GM12878 (cell line): ENCODE measurements at regions not wholly inside any gene's neighbourhood (a gene's known extent, or its start where the extent isn't known, plus 50 kb on each side); places are given as distances from the start of the nearest gene placed in this dataset.

ENCODE experiments used
- ATAC-seq: fragments of 200-7000 bp; cut with Tn5 transposase; 3 replicates; pipeline ENCODE4 v1.9.1; 2020; ENCODE audit warnings: mild to moderate bottlenecking, moderate library complexity
- BruUV-seq: library from RNA; stranded (reverse); fragments of 400-500 nt; replicated peaks from 2 replicates; lab custom pipeline; 2021; lab: Mats Ljungman, UMichigan
- CTCF ChIA-PET: fragments of 300-600 bp; sonication (Branson Sonifier 250); formaldehyde crosslinking; extraction: SDS; loops from one replicate; lab custom pipeline; 2021; ENCODE audit warnings: inconsistent platforms; lab: Yijun Ruan, JAX
- POLR2A ChIA-PET: fragments of 350-600 bp; formaldehyde crosslinking; extraction: SDS; loops from one replicate; lab custom pipeline; 2021; ENCODE audit warnings: inconsistent platforms; lab: Charles Lee
- RAD21 ChIA-PET: fragments of 300-600 bp; sonication (Branson Sonifier 250); formaldehyde crosslinking; loops from one replicate; lab custom pipeline; 2023; ENCODE audit warnings: antibody characterized with exemption; ENCODE audit not compliant: unreplicated experiment; lab: Charles Lee
- SMC1A ChIA-PET: fragments of 300-600 bp; sonication (Branson Sonifier 250); formaldehyde crosslinking; loops from one replicate; lab custom pipeline; 2023; ENCODE audit not compliant: unreplicated experiment, uncharacterized antibody; lab: Charles Lee
- DNase-seq: peaks from one replicate; pipeline ENCODE4 v3.0.0-alpha.2; 2011; ENCODE audit warnings: low read depth, low spot score
- FAIRE-seq: peaks from 3 replicates; lab custom pipeline; 2011; peaks lifted over from hg19 to GRCh38; lab: Jason Lieb, UNC
- H2AFZ ChIP-seq: 2 replicates; pipeline ENCODE4 v1.6.0; 2011; ENCODE audit warnings: low read depth, low read length, control low read depth; ENCODE audit not compliant: control insufficient read depth
- H3K27ac ChIP-seq: 2 replicates; pipeline ENCODE4 v1.5.1; 2011; ENCODE audit warnings: control low read depth; ENCODE audit not compliant: control insufficient read depth, insufficient read depth
- H3K27me3 ChIP-seq, 2 experiments: replicated peaks in 1 of 2; 2 replicates each; pipeline versions ENCODE4 v1.6.0 to v1.6.1; 2011; ENCODE audit warnings: low read length in 1 of 2; ENCODE audit not compliant: control insufficient read depth in 2 of 2, insufficient read depth in 2 of 2
- H3K36me3 ChIP-seq, 2 experiments: 2 replicates each; pipeline ENCODE4 v1.5.1; 2011; ENCODE audit warnings: low read length in 1 of 2; ENCODE audit not compliant: control insufficient read depth in 2 of 2, insufficient read depth in 2 of 2
- H3K4me1 ChIP-seq: 2 replicates; pipeline ENCODE4 v1.6.1; 2011; ENCODE audit warnings: mild to moderate bottlenecking, low read length, moderate library complexity, mixed read lengths; ENCODE audit not compliant: control insufficient read depth, insufficient read depth
- H3K4me2 ChIP-seq: 2 replicates; pipeline ENCODE4 v1.6.0; 2011; ENCODE audit warnings: control low read depth; ENCODE audit not compliant: control insufficient read depth, insufficient read depth
- H3K4me3 ChIP-seq: fragments of 200-600 bp; sonication (generic); 2 replicates; pipeline ENCODE4 v1.5.1; 2016
- H3K79me2 ChIP-seq: 2 replicates; pipeline ENCODE4 v1.6.0; 2011; ENCODE audit warnings: low read length; ENCODE audit not compliant: control insufficient read depth, insufficient read depth
- H3K9ac ChIP-seq: 2 replicates; pipeline ENCODE4 v1.8.0; 2011; ENCODE audit warnings: low read length, control low read depth, mixed read lengths; ENCODE audit not compliant: control insufficient read depth, insufficient read depth
- H3K9me3 ChIP-seq: replicated peaks from 3 replicates; pipeline ENCODE4 v1.5.1; 2011; ENCODE audit warnings: mild to moderate bottlenecking, low read length; ENCODE audit not compliant: control insufficient read depth, insufficient read depth
- H4K20me1 ChIP-seq: 2 replicates; pipeline ENCODE4 v1.6.0; 2011; ENCODE audit not compliant: control insufficient read depth, insufficient read depth
- CBX3 ChIP-seq: fragments of 200-600 bp; sonication (generic); IDR thresholded peaks from 2 replicates; pipeline ENCODE4 v1.6.1; 2016; ENCODE audit warnings: low read depth, borderline replicate concordance
- GATAD2B ChIP-seq: fragments of 450-650 bp; conservative IDR thresholded peaks from 2 replicates; pipeline ENCODE4 v1.6.1; 2017; ENCODE audit warnings: low read depth, mild to moderate bottlenecking, moderate library complexity
- IRF4 ChIP-seq: IDR thresholded peaks from 2 replicates; pipeline ENCODE4 v1.6.1; 2011; ENCODE audit warnings: low read depth, low read length
- JUNB ChIP-seq: IDR thresholded peaks from 2 replicates; pipeline ENCODE4 v1.6.1; 2016; ENCODE audit warnings: antibody characterized with exemption, mild to moderate bottlenecking
- JUND ChIP-seq: IDR thresholded peaks from 2 replicates; pipeline ENCODE4 v1.6.1; 2012; ENCODE audit warnings: low read depth, mild to moderate bottlenecking, low read length, improper control_type of control experiment, moderate library complexity
- LARP7 ChIP-seq: fragments of 450-650 bp; IDR thresholded peaks from 2 replicates; pipeline ENCODE4 v1.6.1; 2017; ENCODE audit warnings: mild to moderate bottlenecking
- POU2F2 ChIP-seq: IDR thresholded peaks from 3 replicates; pipeline ENCODE4 v1.6.1; 2011; ENCODE audit warnings: low read depth, mild to moderate bottlenecking, low read length, borderline replicate concordance
- RFX5 ChIP-seq: IDR thresholded peaks from 2 replicates; pipeline ENCODE4 v1.6.1; 2011; ENCODE audit warnings: low read depth, low read length, improper control_type of control experiment
- STAT3 ChIP-seq: IDR thresholded peaks from 2 replicates; pipeline ENCODE4 v1.6.1; 2011; ENCODE audit warnings: low read depth, low read length, improper control_type of control experiment
- WGBS: methylation state at CpG from one replicate; pipeline ENCODE4 v1.1.6; 2016; ENCODE audit warnings: low lambda C conversion rate; ENCODE audit not compliant: insufficient replicate concordance, insufficient coverage; ENCODE audit errors: missing lambda C conversion rate; 5-methylcytosine and 5-hydroxymethylcytosine counted together
- in situ Hi-C: fragments of 300-500 bp; cut with MboI; formaldehyde crosslinking; loops from 9 replicates; pipeline ENCODE4 v1.14.3; 2018; ENCODE audit warnings: mixed read lengths
- intact Hi-C: fragments of 100-400 bp; cut with micrococcal nuclease; formaldehyde crosslinking; loops from one replicate; pipeline ENCODE4 v1.14.2; 2022; ENCODE audit not compliant: unreplicated experiment
- TF ChIP-seq, protein P1 (sequence below): fragments of 450-650 bp; IDR thresholded peaks from 2 replicates; pipeline ENCODE4 v1.6.1; 2016; ENCODE audit warnings: mild to moderate bottlenecking, moderate library complexity, borderline replicate concordance
- TF ChIP-seq, protein P2 (sequence below): fragments of 150-350 bp; IDR thresholded peaks from 2 replicates; pipeline ENCODE4 v1.6.1; 2016; ENCODE audit warnings: low read depth, low read length
- TF ChIP-seq, protein P3 (sequence below): fragments of 450-650 bp; formaldehyde crosslinking; IDR thresholded peaks from 2 replicates; pipeline ENCODE4 v1.5.0; 2022; ENCODE audit warnings: mild to moderate bottlenecking, missing genetic modification characterization
- TF ChIP-seq, protein P4 (sequence below): IDR thresholded peaks from 2 replicates; pipeline ENCODE4 v1.6.1; 2011; ENCODE audit warnings: low read depth, mild to moderate bottlenecking, low read length, moderate library complexity, borderline replicate concordance; ENCODE audit errors: extremely low read depth

DNA sequence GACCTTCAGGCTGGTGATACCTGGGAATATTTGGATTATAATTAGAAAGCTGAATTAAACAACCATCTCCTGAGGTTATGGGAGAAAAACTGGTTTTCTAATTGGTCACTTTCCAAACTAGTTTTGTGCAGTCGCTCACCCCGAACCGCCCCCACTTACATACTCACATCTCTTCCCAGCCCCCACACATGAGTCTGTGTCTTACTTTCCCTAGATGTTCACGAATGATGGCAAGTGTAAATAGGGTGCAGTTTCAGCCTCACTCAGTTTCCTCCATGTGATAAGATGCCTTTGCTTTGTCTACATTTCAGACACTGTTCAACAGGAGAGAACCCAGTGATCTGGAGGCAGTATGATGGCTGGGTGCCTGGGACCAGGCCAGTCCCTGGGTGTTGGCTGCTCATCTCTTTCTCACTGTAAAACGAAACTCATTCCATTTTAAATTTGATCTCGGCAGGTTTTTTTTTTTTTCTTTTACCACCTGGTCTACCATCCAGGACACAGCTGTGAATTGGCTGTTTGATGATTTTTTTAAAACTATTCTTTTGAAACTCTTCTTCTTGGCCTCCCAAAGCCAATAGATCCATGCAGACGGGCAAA, 164.3 kb upstream of the RAB4A start:
- Histone ChIP-seq H3K27ac (no peak overlapping the region), H3K4me2 (no peak overlapping the region), H2AFZ (no peak overlapping the region), H3K9ac (no peak overlapping the region), H3K36me3 (no peaks in the 10 kb centered on the region), H4K20me1 (peaks cover 2% of the 10 kb centered on the region; the same call in 1 of the 2 replicates), H3K79me2 (no peaks in the 10 kb centered on the region), H3K9me3 (no peaks in the 10 kb centered on the region), H3K27me3 (peaks cover 0 to 1% of the 10 kb centered on the region in 2 experiments; a peak in 2 of 4 replicates), H3K4me1 (no peaks in the 10 kb centered on the region), H3K4me3 (no peak overlapping the region)
- no peak for FAIRE-seq
- DNase-seq = no peak
- WGBS = 44% methylated on average over 7 of the region's 7 CpGs
- SMC1A ChIA-PET = no interaction called here
- in situ Hi-C loops = no loop called here
- intact Hi-C loops = no loop called here
- TF ChIP-seq LARP7 = no peak
- TF ChIP-seq JUNB = no peak
- no peak for TF ChIP-seq IRF4
- no peak for TF ChIP-seq POU2F2
- TF ChIP-seq RFX5 = no peak
- TF ChIP-seq, protein P1, sequence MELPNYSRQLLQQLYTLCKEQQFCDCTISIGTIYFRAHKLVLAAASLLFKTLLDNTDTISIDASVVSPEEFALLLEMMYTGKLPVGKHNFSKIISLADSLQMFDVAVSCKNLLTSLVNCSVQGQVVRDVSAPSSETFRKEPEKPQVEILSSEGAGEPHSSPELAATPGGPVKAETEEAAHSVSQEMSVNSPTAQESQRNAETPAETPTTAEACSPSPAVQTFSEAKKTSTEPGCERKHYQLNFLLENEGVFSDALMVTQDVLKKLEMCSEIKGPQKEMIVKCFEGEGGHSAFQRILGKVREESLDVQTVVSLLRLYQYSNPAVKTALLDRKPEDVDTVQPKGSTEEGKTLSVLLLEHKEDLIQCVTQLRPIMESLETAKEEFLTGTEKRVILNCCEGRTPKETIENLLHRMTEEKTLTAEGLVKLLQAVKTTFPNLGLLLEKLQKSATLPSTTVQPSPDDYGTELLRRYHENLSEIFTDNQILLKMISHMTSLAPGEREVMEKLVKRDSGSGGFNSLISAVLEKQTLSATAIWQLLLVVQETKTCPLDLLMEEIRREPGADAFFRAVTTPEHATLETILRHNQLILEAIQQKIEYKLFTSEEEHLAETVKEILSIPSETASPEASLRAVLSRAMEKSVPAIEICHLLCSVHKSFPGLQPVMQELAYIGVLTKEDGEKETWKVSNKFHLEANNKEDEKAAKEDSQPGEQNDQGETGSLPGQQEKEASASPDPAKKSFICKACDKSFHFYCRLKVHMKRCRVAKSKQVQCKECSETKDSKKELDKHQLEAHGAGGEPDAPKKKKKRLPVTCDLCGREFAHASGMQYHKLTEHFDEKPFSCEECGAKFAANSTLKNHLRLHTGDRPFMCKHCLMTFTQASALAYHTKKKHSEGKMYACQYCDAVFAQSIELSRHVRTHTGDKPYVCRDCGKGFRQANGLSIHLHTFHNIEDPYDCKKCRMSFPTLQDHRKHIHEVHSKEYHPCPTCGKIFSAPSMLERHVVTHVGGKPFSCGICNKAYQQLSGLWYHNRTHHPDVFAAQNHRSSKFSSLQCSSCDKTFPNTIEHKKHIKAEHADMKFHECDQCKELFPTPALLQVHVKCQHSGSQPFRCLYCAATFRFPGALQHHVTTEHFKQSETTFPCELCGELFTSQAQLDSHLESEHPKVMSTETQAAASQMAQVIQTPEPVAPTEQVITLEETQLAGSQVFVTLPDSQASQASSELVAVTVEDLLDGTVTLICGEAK = no peak
- no peak for TF ChIP-seq STAT3
- TF ChIP-seq JUND = no peak
- TF ChIP-seq, protein P2, sequence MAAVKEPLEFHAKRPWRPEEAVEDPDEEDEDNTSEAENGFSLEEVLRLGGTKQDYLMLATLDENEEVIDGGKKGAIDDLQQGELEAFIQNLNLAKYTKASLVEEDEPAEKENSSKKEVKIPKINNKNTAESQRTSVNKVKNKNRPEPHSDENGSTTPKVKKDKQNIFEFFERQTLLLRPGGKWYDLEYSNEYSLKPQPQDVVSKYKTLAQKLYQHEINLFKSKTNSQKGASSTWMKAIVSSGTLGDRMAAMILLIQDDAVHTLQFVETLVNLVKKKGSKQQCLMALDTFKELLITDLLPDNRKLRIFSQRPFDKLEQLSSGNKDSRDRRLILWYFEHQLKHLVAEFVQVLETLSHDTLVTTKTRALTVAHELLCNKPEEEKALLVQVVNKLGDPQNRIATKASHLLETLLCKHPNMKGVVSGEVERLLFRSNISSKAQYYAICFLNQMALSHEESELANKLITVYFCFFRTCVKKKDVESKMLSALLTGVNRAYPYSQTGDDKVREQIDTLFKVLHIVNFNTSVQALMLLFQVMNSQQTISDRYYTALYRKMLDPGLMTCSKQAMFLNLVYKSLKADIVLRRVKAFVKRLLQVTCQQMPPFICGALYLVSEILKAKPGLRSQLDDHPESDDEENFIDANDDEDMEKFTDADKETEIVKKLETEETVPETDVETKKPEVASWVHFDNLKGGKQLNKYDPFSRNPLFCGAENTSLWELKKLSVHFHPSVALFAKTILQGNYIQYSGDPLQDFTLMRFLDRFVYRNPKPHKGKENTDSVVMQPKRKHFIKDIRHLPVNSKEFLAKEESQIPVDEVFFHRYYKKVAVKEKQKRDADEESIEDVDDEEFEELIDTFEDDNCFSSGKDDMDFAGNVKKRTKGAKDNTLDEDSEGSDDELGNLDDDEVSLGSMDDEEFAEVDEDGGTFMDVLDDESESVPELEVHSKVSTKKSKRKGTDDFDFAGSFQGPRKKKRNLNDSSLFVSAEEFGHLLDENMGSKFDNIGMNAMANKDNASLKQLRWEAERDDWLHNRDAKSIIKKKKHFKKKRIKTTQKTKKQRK = no peak
- TF ChIP-seq, protein P3, sequence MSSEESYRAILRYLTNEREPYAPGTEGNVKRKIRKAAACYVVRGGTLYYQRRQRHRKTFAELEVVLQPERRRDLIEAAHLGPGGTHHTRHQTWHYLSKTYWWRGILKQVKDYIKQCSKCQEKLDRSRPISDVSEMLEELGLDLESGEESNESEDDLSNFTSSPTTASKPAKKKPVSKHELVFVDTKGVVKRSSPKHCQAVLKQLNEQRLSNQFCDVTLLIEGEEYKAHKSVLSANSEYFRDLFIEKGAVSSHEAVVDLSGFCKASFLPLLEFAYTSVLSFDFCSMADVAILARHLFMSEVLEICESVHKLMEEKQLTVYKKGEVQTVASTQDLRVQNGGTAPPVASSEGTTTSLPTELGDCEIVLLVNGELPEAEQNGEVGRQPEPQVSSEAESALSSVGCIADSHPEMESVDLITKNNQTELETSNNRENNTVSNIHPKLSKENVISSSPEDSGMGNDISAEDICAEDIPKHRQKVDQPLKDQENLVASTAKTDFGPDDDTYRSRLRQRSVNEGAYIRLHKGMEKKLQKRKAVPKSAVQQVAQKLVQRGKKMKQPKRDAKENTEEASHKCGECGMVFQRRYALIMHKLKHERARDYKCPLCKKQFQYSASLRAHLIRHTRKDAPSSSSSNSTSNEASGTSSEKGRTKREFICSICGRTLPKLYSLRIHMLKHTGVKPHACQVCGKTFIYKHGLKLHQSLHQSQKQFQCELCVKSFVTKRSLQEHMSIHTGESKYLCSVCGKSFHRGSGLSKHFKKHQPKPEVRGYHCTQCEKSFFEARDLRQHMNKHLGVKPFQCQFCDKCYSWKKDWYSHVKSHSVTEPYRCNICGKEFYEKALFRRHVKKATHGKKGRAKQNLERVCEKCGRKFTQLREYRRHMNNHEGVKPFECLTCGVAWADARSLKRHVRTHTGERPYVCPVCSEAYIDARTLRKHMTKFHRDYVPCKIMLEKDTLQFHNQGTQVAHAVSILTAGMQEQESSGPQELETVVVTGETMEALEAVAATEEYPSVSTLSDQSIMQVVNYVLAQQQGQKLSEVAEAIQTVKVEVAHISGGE (CRISPR knock-in tag) = no peak
- TF ChIP-seq, protein P4, sequence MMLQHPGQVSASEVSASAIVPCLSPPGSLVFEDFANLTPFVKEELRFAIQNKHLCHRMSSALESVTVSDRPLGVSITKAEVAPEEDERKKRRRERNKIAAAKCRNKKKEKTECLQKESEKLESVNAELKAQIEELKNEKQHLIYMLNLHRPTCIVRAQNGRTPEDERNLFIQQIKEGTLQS = no peak
- no peak for TF ChIP-seq GATAD2B
- no peak for TF ChIP-seq CBX3
- CTCF ChIA-PET = no interaction called here
- ATAC-seq = no peak
- BruUV-seq = no TSS peak
- RAD21 ChIA-PET = interaction anchor here (0.6 kb wide), 1 partner anchor 255 kb away, joined by 3 read pairs; no protein-coding TSS in a partner anchor
- POLR2A ChIA-PET = no interaction called here
